ENCODE measurements at regions not wholly inside any gene's neighbourhood (a gene's known extent, or its start where the extent isn't known, plus 50 kb on each side); places are given as distances from the start of the nearest gene placed in this dataset.

- H3K27ac ChIP-seq = no peak overlapping the region
- no peak for TF ChIP-seq POLR2A (IDR thresholded peaks at IDR 0.05)
- H3K36me3 ChIP-seq = no peaks in the 10 kb centered on the region
- peaks cover 0 to 4% (median 0%) of the 10 kb centered on the region in 3 donors for H3K9me3 ChIP-seq
- WGBS, 2 donors (ENCODE audit: low coverage in 1 of 2) = 66 to 70% methylated on average over 2 of the region's 2 CpGs
- no peak for ATAC-seq
- H3K4me1 ChIP-seq = no peaks in the 10 kb centered on the region
- no peaks in the 10 kb centered on the region for H3K27me3 ChIP-seq
- H3K4me3 ChIP-seq = no peak overlapping the region
Observed at GRCh38 chr3:99473321-99473751, 165.1 kb upstream of the COL8A1 start.

GRCh38 chr3:99472385-99472784 is 166.0 kb upstream of the COL8A1 start:
- ATAC-seq = no peak
- no peak overlapping the region for H3K27ac ChIP-seq
- TF ChIP-seq EP300 (IDR thresholded peaks at IDR 0.05) (no peak), POLR2AphosphoS5 (IDR thresholded peaks at IDR 0.05) (no peak), POLR2A (IDR thresholded peaks at IDR 0.05) (no peak)
- TF ChIP-seq, protein P1, sequence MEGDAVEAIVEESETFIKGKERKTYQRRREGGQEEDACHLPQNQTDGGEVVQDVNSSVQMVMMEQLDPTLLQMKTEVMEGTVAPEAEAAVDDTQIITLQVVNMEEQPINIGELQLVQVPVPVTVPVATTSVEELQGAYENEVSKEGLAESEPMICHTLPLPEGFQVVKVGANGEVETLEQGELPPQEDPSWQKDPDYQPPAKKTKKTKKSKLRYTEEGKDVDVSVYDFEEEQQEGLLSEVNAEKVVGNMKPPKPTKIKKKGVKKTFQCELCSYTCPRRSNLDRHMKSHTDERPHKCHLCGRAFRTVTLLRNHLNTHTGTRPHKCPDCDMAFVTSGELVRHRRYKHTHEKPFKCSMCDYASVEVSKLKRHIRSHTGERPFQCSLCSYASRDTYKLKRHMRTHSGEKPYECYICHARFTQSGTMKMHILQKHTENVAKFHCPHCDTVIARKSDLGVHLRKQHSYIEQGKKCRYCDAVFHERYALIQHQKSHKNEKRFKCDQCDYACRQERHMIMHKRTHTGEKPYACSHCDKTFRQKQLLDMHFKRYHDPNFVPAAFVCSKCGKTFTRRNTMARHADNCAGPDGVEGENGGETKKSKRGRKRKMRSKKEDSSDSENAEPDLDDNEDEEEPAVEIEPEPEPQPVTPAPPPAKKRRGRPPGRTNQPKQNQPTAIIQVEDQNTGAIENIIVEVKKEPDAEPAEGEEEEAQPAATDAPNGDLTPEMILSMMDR (IDR thresholded peaks at IDR 0.05) = no peak
- H3K9me3 ChIP-seq = no peaks in the 10 kb centered on the region
- 45 to 48% methylated on average over 3 of the region's 3 CpGs for WGBS, 2 donors (ENCODE audit: low coverage in 1 of 2)
- no peaks in the 10 kb centered on the region for H3K4me1 ChIP-seq
- no peaks in the 10 kb centered on the region for H3K27me3 ChIP-seq
- H3K4me3 ChIP-seq = no peak overlapping the region
- H3K36me3 ChIP-seq = no peaks in the 10 kb centered on the region

- no peak overlapping the region for H3K4me3 ChIP-seq
- no peaks in the 10 kb centered on the region for H3K9me3 ChIP-seq
- H3K4me1 ChIP-seq = no peaks in the 10 kb centered on the region
- TF ChIP-seq POLR2A (IDR thresholded peaks at IDR 0.05) (no peak), POLR2AphosphoS5 (IDR thresholded peaks at IDR 0.05) (no peak), EP300 (IDR thresholded peaks at IDR 0.05) (no peak)
- TF ChIP-seq, protein P1 (IDR thresholded peaks at IDR 0.05) = no peak
- H3K27ac ChIP-seq = no peak overlapping the region
- H3K36me3 ChIP-seq = no peaks in the 10 kb centered on the region
- peak; percentile 55 for ATAC-seq
- WGBS, 2 donors (ENCODE audit: low coverage in 1 of 2) = 56 to 76% methylated on average over 4 of the region's 7 CpGs
- no peaks in the 10 kb centered on the region for H3K27me3 ChIP-seq
Observed at GRCh38 chr3:99471353-99472323, 166.8 kb upstream of the COL8A1 start.

- Histone ChIP-seq H3K27ac (no peak overlapping the region), H3K27me3 (no peaks in the 10 kb centered on the region), H3K36me3 (no peaks in the 10 kb centered on the region), H3K4me1 (no peaks in the 10 kb centered on the region), H3K4me3 (no peak overlapping the region), H3K9me3 (no peaks in the 10 kb centered on the region)
- no peak for ATAC-seq
- TF ChIP-seq POLR2AphosphoS5 (IDR thresholded peaks at IDR 0.05) = no peak
- TF ChIP-seq, protein P1 (IDR thresholded peaks at IDR 0.05) = no peak
- no peak for TF ChIP-seq POLR2A (IDR thresholded peaks at IDR 0.05)
- TF ChIP-seq EP300 (IDR thresholded peaks at IDR 0.05) = no peak
Observed at GRCh38 chr3:99470841-99471240, 167.6 kb upstream of the COL8A1 start.

DNA sequence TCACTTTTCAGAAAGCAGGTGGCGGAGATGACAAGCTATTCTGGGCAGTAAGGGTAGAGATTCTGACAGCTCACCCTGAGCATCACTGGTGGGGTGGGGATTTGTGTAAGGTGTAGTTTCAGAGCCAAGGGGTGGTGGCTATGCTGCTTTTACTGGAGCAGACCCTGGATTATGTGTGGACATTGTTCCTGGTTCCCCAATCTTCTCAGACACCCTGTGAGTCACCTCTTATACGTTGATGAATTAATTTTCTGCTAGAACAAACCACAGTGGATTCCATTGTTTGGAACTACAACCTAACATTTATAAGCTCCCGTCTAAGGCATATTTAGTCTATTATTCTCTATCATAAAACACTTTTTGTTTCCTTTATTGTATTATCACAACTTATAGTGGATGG is 169.5 kb upstream of the COL8A1 start:
- 50 to 65% methylated on average over 2 to 3 of the region's 3 CpGs for WGBS, 2 donors (ENCODE audit: low coverage in 1 of 2)
- Histone ChIP-seq H3K27ac (no peak overlapping the region), H3K36me3 (no peaks in the 10 kb centered on the region), H3K27me3 (no peaks in the 10 kb centered on the region), H3K4me1 (no peaks in the 10 kb centered on the region), H3K9me3 (no peaks in the 10 kb centered on the region), H3K4me3 (no peak overlapping the region)
- no peak for TF ChIP-seq POLR2AphosphoS5 (IDR thresholded peaks at IDR 0.05)
- ATAC-seq = no peak

- TF ChIP-seq EP300 (IDR thresholded peaks at IDR 0.05) (no peak), POLR2A (IDR thresholded peaks at IDR 0.05) (no peak), POLR2AphosphoS5 (IDR thresholded peaks at IDR 0.05) (no peak)
- TF ChIP-seq, protein P1 (IDR thresholded peaks at IDR 0.05) = no peak
- H3K4me1 ChIP-seq = no peaks in the 10 kb centered on the region
- H3K9me3 ChIP-seq = no peaks in the 10 kb centered on the region
- H3K27me3 ChIP-seq = no peaks in the 10 kb centered on the region
- H3K4me3 ChIP-seq = no peak overlapping the region
- 83 to 100% methylated on average over 1 to 3 of the region's 3 CpGs for WGBS, 2 donors (ENCODE audit: low coverage in 1 of 2)
- no peak for ATAC-seq
- no peak overlapping the region for H3K27ac ChIP-seq
- H3K36me3 ChIP-seq = no peaks in the 10 kb centered on the region
Observed at GRCh38 chr3:99467420-99467819, 171.0 kb upstream of the COL8A1 start.

All from gastroesophageal sphincter (tissue), 4 donors.